Kidney epithelial cell (primary cell): ENCODE measurements at regions not wholly inside any gene's neighbourhood (a gene's known extent, or its start where the extent isn't known, plus 50 kb on each side); places are given as distances from the start of the nearest gene placed in this dataset.

Experiments
- DNase-seq: peaks from one replicate; pipeline ENCODE4 v3.0.0-alpha.2; 2010; ENCODE audit warnings: low read depth
- H3K27me3 ChIP-seq: 2 replicates; pipeline ENCODE4 v1.6.0; 2011; ENCODE audit warnings: low read length; ENCODE audit not compliant: control insufficient read depth, insufficient read depth
- H3K36me3 ChIP-seq: 2 replicates; pipeline ENCODE4 v1.5.1; 2011; ENCODE audit warnings: low read length; ENCODE audit not compliant: control insufficient read depth, insufficient read depth
- H3K4me3 ChIP-seq: 2 replicates; pipeline ENCODE4 v1.5.1; 2011; ENCODE audit warnings: low read depth, mild to moderate bottlenecking, control low read depth, low read length
- CTCF ChIP-seq: IDR thresholded peaks from 2 replicates; pipeline ENCODE4 v1.5.1; 2011; ENCODE audit warnings: mild to moderate bottlenecking, moderate library complexity, low read length, control low read depth, inconsistent platforms; ENCODE audit not compliant: insufficient read depth, poor library complexity, severe bottlenecking

GRCh38 chr1:221071777-221072176, 192.5 kb downstream of the HLX start:
- no peak for DNase-seq
- no peaks in the 10 kb centered on the region for H3K36me3 ChIP-seq
- no peaks in the 10 kb centered on the region for H3K27me3 ChIP-seq
- H3K4me3 ChIP-seq: no peak overlapping the region
- no peak for TF ChIP-seq CTCF

GRCh38 chr1:221072214-221072613, 193.0 kb downstream of the HLX start:
- no peak for DNase-seq
- H3K4me3 ChIP-seq: no peak overlapping the region
- TF ChIP-seq CTCF: no peak
- no peaks in the 10 kb centered on the region for H3K36me3 ChIP-seq
- no peaks in the 10 kb centered on the region for H3K27me3 ChIP-seq

GRCh38 chr1:221074332-221074731, 195.1 kb downstream of the HLX start:
- no peak for TF ChIP-seq CTCF
- no peaks in the 10 kb centered on the region for H3K27me3 ChIP-seq
- H3K36me3 ChIP-seq: no peaks in the 10 kb centered on the region
- no peak for DNase-seq
- no peak overlapping the region for H3K4me3 ChIP-seq

GRCh38 chr1:221075911-221076310, 196.7 kb downstream of the HLX start:
- Histone ChIP-seq H3K36me3 (no peaks in the 10 kb centered on the region), H3K27me3 (no peaks in the 10 kb centered on the region), H3K4me3 (no peak overlapping the region)
- TF ChIP-seq CTCF: no peak
- DNase-seq: no peak

GRCh38 chr1:221076391-221076811, 197.2 kb downstream of the HLX start:
- DNase-seq: no peak
- no peaks in the 10 kb centered on the region for H3K36me3 ChIP-seq
- no peak for TF ChIP-seq CTCF
- H3K4me3 ChIP-seq: no peak overlapping the region
- H3K27me3 ChIP-seq: no peaks in the 10 kb centered on the region

GRCh38 chr1:221078260-221078965, 199.2 kb downstream of the HLX start:
- no peak for DNase-seq
- no peak for TF ChIP-seq CTCF

More at GRCh38 chr1:221078260-221078965, 199.2 kb downstream of the HLX start:
- H3K36me3 ChIP-seq: no peaks in the 10 kb centered on the region
- H3K4me3 ChIP-seq: no peak overlapping the region
- no peaks in the 10 kb centered on the region for H3K27me3 ChIP-seq
